H1 (cell line): ENCODE measurements at regions not wholly inside any gene's neighbourhood (a gene's known extent, or its start where the extent isn't known, plus 50 kb on each side); places are given as distances from the start of the nearest gene placed in this dataset.

Experiments used
- CTCF ChIA-PET: fragments of 300-600 bp; sonication (Branson Sonifier 250); formaldehyde crosslinking; loops from one replicate; lab custom pipeline; 2021; ENCODE audit not compliant: partially characterized antibody; lab: Charles Lee
- POLR2A ChIA-PET: fragments of 300-600 bp; sonication (Branson Sonifier 250); formaldehyde crosslinking; loops from one replicate; lab custom pipeline; 2021; ENCODE audit warnings: inconsistent platforms; ENCODE audit not compliant: partially characterized antibody; lab: Charles Lee
- DNase-seq, 2 experiments: peaks; one replicate each; pipeline versions ENCODE4 v3.0.0 to v3.0.0-alpha.2; 2010 to 2022; ENCODE audit warnings: low spot score in 2 of 2, low read depth in 1 of 2, mixed read lengths in 1 of 2
- FAIRE-seq: peaks from 2 replicates; lab custom pipeline; 2011; peaks lifted over from hg19 to GRCh38; lab: Jason Lieb, UNC
- H2AFZ ChIP-seq: 2 replicates; pipeline ENCODE4 v1.8.1; 2012; ENCODE audit warnings: low read length, inconsistent platforms
- H2AK5ac ChIP-seq: 2 replicates; pipeline ENCODE4 v1.6.1; 2013; ENCODE audit warnings: low read depth, low read length
- H2BK120ac ChIP-seq: replicated peaks from 2 replicates; pipeline ENCODE3; 2013; ENCODE audit warnings: low read depth, low read length, inconsistent platforms
- H2BK12ac ChIP-seq: 2 replicates; pipeline ENCODE4 v1.6.1; 2013; ENCODE audit warnings: low read depth, low read length
- H2BK15ac ChIP-seq: 2 replicates; pipeline ENCODE4 v1.6.1; 2013; ENCODE audit warnings: low read length
- H2BK20ac ChIP-seq: 2 replicates; pipeline ENCODE4 v1.6.1; 2013; ENCODE audit warnings: low read length
- H2BK5ac ChIP-seq: 2 replicates; pipeline ENCODE4 v1.6.1; 2013; ENCODE audit warnings: low read depth, low read length
- H3K14ac ChIP-seq: 2 replicates; pipeline ENCODE4 v1.6.1; 2013; ENCODE audit warnings: inconsistent platforms; ENCODE audit not compliant: insufficient read length
- H3K18ac ChIP-seq: 2 replicates; pipeline ENCODE4 v1.6.1; 2013; ENCODE audit warnings: low read length; ENCODE audit errors: extremely low read depth
- H3K23ac ChIP-seq: 2 replicates; pipeline ENCODE4 v1.6.1; 2013; ENCODE audit warnings: inconsistent platforms; ENCODE audit not compliant: insufficient read length
- H3K23me2 ChIP-seq: 2 replicates; pipeline ENCODE4 v1.6.1; 2013; ENCODE audit warnings: low read depth, low read length
- H3K27ac ChIP-seq: 2 replicates; pipeline ENCODE4 v1.6.1; 2011; ENCODE audit warnings: low read depth, low read length, inconsistent platforms
- H3K27me3 ChIP-seq, 4 experiments: replicated peaks in 1 of 4; 1 replicate in 1 of 4; 2 replicates in 3 of 4; pipeline versions ENCODE4 v1.6.1 to v1.8.1; 2011 to 2013; ENCODE audit warnings: low read length in 3 of 4, mild to moderate bottlenecking in 3 of 4, inconsistent platforms in 2 of 4, mixed read lengths in 2 of 4, moderate library complexity in 1 of 4; ENCODE audit not compliant: control insufficient read depth in 3 of 4, insufficient read depth in 3 of 4; ENCODE audit errors: extremely low read depth in 1 of 4
- H3K36me3 ChIP-seq, 4 experiments: 2 replicates each; pipeline versions ENCODE4 v1.6.1 to v1.8.1; 2011 to 2013; ENCODE audit warnings: mild to moderate bottlenecking in 4 of 4, low read length in 3 of 4, moderate library complexity in 2 of 4, control low read depth in 1 of 4, inconsistent platforms in 1 of 4; ENCODE audit not compliant: insufficient read depth in 4 of 4, control insufficient read depth in 2 of 4
- H3K4ac ChIP-seq: replicated peaks from 2 replicates; pipeline ENCODE3; 2013; ENCODE audit warnings: low read length, low read depth, mixed read lengths, inconsistent platforms; ENCODE audit not compliant: insufficient read length
- H3K4me1 ChIP-seq, 4 experiments: replicated peaks in 1 of 4; 1 replicate in 1 of 4; 2 replicates in 3 of 4; pipeline versions ENCODE4 v1.6.1 to v1.8.1; 2011 to 2013; ENCODE audit warnings: low read length in 3 of 4, inconsistent platforms in 2 of 4, mixed read lengths in 1 of 4; ENCODE audit not compliant: insufficient read depth in 4 of 4, control insufficient read depth in 3 of 4
- H3K4me2 ChIP-seq, 2 experiments: 2 replicates each; pipeline versions ENCODE4 v1.6.1 to v1.8.1; 2011 to 2013; ENCODE audit warnings: low read depth in 2 of 2, low read length in 2 of 2, control low read depth in 1 of 2, inconsistent platforms in 1 of 2, mild to moderate bottlenecking in 1 of 2; ENCODE audit not compliant: insufficient read depth in 1 of 2
- H3K4me3 ChIP-seq, 4 experiments: fragments of 200-600, 300-600 bp in 1 of 4; sonication (generic), shearing (Covaris generic), sonication (Bioruptor Twin) in 1 of 4; 2 replicates each; pipeline versions ENCODE4 v1.5.1 to v1.8.1; 2011 to 2016; ENCODE audit warnings: low read length in 4 of 4, low read depth in 3 of 4, control low read depth in 2 of 4, inconsistent platforms in 2 of 4, mild to moderate bottlenecking in 2 of 4, mixed read lengths in 1 of 4, moderate library complexity in 1 of 4; ENCODE audit not compliant: insufficient read depth in 2 of 4; ENCODE audit errors: extremely low read depth in 1 of 4
- H3K56ac ChIP-seq: replicated peaks from 2 replicates; pipeline ENCODE3; 2013; ENCODE audit warnings: low read depth, mild to moderate bottlenecking, mixed read lengths, low read length, inconsistent platforms; ENCODE audit not compliant: insufficient read length
- H3K79me1 ChIP-seq: 2 replicates; pipeline ENCODE4 v1.6.1; 2013; ENCODE audit warnings: low read depth, low read length, control low read depth
- H3K79me2 ChIP-seq, 2 experiments: 2 replicates each; pipeline versions ENCODE4 v1.6.1 to v1.8.1; 2012 to 2013; ENCODE audit warnings: low read length in 2 of 2, mild to moderate bottlenecking in 2 of 2, inconsistent platforms in 1 of 2; ENCODE audit not compliant: insufficient read depth in 2 of 2, control insufficient read depth in 1 of 2
- H3K9ac ChIP-seq, 4 experiments: replicated peaks in 1 of 4; 1 replicate in 1 of 4; 2 replicates in 3 of 4; pipeline versions ENCODE4 v1.6.1 to v1.8.1; 2011 to 2013; ENCODE audit warnings: low read depth in 3 of 4, low read length in 3 of 4, control low read depth in 2 of 4, mild to moderate bottlenecking in 2 of 4, moderate library complexity in 2 of 4, inconsistent platforms in 1 of 4; ENCODE audit errors: extremely low read depth in 1 of 4
- H3K9me3 ChIP-seq, 2 experiments: 2 replicates each; pipeline versions ENCODE4 v1.6.1 to v1.8.1; 2012 to 2013; ENCODE audit warnings: mild to moderate bottlenecking in 2 of 2, moderate library complexity in 2 of 2, control low read depth in 1 of 2, inconsistent platforms in 1 of 2, low read depth in 1 of 2, low read length in 1 of 2, mixed read lengths in 1 of 2; ENCODE audit not compliant: insufficient read depth in 2 of 2
- H4K20me1 ChIP-seq, 2 experiments: replicated peaks in 1 of 2; 2 replicates each; pipeline versions ENCODE3 to v1.8.1; 2011 to 2013; ENCODE audit warnings: inconsistent platforms in 2 of 2, low read length in 2 of 2, mild to moderate bottlenecking in 1 of 2; ENCODE audit not compliant: insufficient read depth in 2 of 2, control insufficient read depth in 1 of 2
- H4K5ac ChIP-seq: 2 replicates; pipeline ENCODE4 v1.6.1; 2013; ENCODE audit warnings: low read length, low read depth, mixed read lengths, inconsistent platforms; ENCODE audit not compliant: insufficient read length
- H4K8ac ChIP-seq: 2 replicates; pipeline ENCODE4 v1.8.0; 2013; ENCODE audit warnings: mild to moderate bottlenecking, moderate library complexity, low read length, inconsistent platforms; ENCODE audit not compliant: insufficient read depth; ENCODE audit errors: extremely low read depth
- H4K91ac ChIP-seq: replicated peaks from 2 replicates; pipeline ENCODE3; 2013; ENCODE audit warnings: low read length, mixed read lengths, inconsistent platforms; ENCODE audit not compliant: insufficient read length
- BACH1 ChIP-seq: IDR thresholded peaks from 2 replicates; pipeline ENCODE4 v1.6.1; 2012; ENCODE audit warnings: low read length, improper control_type of control experiment
- CBX5 ChIP-seq: fragments of 300-800, 300-1000 bp; sonication (generic); IDR thresholded peaks from 2 replicates; pipeline ENCODE4 v1.7.1; 2016; ENCODE audit warnings: antibody characterized with exemption, low read length, low read depth
- CHD1 ChIP-seq: IDR thresholded peaks from 2 replicates; pipeline ENCODE4 v1.6.1; 2012; ENCODE audit warnings: low read depth, low read length, improper control_type of control experiment
- EGR1 ChIP-seq: IDR thresholded peaks from 2 replicates; pipeline ENCODE4 v1.6.1; 2011; ENCODE audit warnings: low read depth, low read length, borderline replicate concordance
- GABPA ChIP-seq: IDR thresholded peaks from 2 replicates; pipeline ENCODE4 v1.6.1; 2011; ENCODE audit warnings: mild to moderate bottlenecking, low read length, moderate library complexity, borderline replicate concordance; ENCODE audit not compliant: insufficient read depth
- JUN ChIP-seq: IDR thresholded peaks from 2 replicates; pipeline ENCODE4 v1.6.1; 2011; ENCODE audit warnings: low read depth, mild to moderate bottlenecking, improper control_type of control experiment, low read length
- YY1 ChIP-seq: IDR thresholded peaks from 2 replicates; pipeline ENCODE4 v1.6.1; 2011; ENCODE audit warnings: low read depth, mild to moderate bottlenecking, low read length
- WGBS, 2 experiments: shearing (Covaris generic) in 1 of 2; methylation state at CpG; one replicate each; pipeline versions ENCODE4 v1.1.6 to v1.1.7; 2013 to 2015; ENCODE audit warnings: low lambda C conversion rate in 2 of 2, mixed read lengths in 2 of 2, inconsistent platforms in 1 of 2, low coverage in 1 of 2, missing lambda C conversion rate in 1 of 2; ENCODE audit not compliant: insufficient replicate concordance in 2 of 2, insufficient coverage in 1 of 2, insufficient read length in 1 of 2; ENCODE audit errors: extremely low coverage in 1 of 2, missing lambda C conversion rate in 1 of 2; 5-methylcytosine and 5-hydroxymethylcytosine counted together

DNA sequence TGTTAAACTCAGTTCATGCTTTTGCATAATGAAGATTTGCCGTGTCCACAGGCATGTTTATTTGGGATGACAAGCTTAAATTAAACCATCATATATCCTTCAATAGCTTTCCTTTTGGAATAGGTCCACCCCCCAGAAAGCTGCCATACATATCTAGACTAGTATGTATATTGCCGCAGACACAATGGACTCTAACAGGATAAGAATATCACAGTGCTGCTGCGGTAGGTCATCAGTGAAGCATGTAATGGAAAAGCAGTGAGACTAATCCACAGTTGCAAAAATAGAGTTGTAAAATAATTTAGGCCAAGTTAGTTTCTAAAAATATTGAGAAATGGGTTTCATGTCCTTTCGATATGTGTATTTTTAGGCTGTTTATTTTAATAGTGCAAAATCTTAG lies 819.9 kb upstream of the DPPA4 start:
- Histone ChIP-seq H2BK120ac (no peak overlapping the region), H3K9ac (no peak overlapping the region), H2BK5ac (no peak overlapping the region), H3K56ac (no peak overlapping the region), H3K27ac (no peak overlapping the region), H3K23ac (no peak overlapping the region), H2BK15ac (no peak overlapping the region), H3K4me3 (no peak overlapping the region), H4K91ac (no peak overlapping the region), H4K5ac (no peak overlapping the region), H3K79me1 (no peaks in the 10 kb centered on the region), H2BK20ac (no peak overlapping the region), H3K27me3 (no peaks in the 10 kb centered on the region), H2AFZ (no peak overlapping the region), H3K4me1 (no peaks in the 10 kb centered on the region), H3K79me2 (no peaks in the 10 kb centered on the region), H3K36me3 (no peaks in the 10 kb centered on the region), H2BK12ac (no peak overlapping the region), H4K8ac (no peak overlapping the region), H4K20me1 (no peaks in the 10 kb centered on the region), H3K23me2 (no peaks in the 10 kb centered on the region), H3K4me2 (no peak overlapping the region), H2AK5ac (no peak overlapping the region), H3K18ac (no peak overlapping the region), H3K4ac (no peak overlapping the region), H3K9me3 (no peaks in the 10 kb centered on the region; a peak in 2 of 4 replicates), H3K14ac (no peak overlapping the region)
- WGBS, 2 experiments: 96% methylated on average over 4 of the region's 4 CpGs; no CpG with 5 or more reads in 1 of the 2 experiments
- ChIA-PET CTCF (interaction anchor here (1.1 kb wide), 1 partner anchor 590 kb away, joined by 3 read pairs; no protein-coding TSS in a partner anchor), POLR2A (no interaction called here)
- FAIRE-seq (no peak), DNase-seq (no peak)
- TF ChIP-seq BACH1: no peak
- no peak for TF ChIP-seq JUN
- TF ChIP-seq EGR1: no peak
- TF ChIP-seq CHD1: no peak
- TF ChIP-seq YY1: no peak
- TF ChIP-seq CBX5: no peak
- TF ChIP-seq GABPA: no peak
